WI38 (cell line): ENCODE measurements at regions not wholly inside any gene's neighbourhood (a gene's known extent, or its start where the extent isn't known, plus 50 kb on each side); places are given as distances from the start of the nearest gene placed in this dataset.

Source experiments
- H3K4me3 ChIP-seq: 2 replicates; pipeline ENCODE4 v1.5.1; 2011; ENCODE audit warnings: low read depth, mild to moderate bottlenecking, control low read depth, low read length
- TF ChIP-seq, protein P1 (sequence below): IDR thresholded peaks from 2 replicates; pipeline ENCODE4 v1.5.1; 2012; ENCODE audit warnings: low read depth, mild to moderate bottlenecking, control low read depth, low read length

DNA sequence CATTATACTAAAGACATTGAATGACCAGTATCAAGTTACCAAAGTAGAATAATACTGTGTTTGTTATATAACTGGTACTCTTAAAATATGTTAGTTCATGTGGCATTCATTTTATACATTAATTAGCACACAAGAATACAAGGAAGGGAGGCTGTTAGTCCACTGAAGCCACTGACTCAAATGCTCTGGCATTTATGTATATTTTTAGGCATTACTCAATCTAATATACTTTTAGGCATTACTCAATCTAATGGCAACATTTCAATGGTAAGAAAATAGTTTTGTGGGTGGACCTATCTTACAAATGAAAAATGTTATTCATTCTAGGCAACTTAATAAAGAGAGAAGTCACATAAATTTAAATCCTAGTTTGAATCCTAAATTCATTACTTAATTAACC is 874.4 kb upstream of the USP15 start:
- H3K4me3 ChIP-seq: no peak overlapping the region
- TF ChIP-seq, protein P1, sequence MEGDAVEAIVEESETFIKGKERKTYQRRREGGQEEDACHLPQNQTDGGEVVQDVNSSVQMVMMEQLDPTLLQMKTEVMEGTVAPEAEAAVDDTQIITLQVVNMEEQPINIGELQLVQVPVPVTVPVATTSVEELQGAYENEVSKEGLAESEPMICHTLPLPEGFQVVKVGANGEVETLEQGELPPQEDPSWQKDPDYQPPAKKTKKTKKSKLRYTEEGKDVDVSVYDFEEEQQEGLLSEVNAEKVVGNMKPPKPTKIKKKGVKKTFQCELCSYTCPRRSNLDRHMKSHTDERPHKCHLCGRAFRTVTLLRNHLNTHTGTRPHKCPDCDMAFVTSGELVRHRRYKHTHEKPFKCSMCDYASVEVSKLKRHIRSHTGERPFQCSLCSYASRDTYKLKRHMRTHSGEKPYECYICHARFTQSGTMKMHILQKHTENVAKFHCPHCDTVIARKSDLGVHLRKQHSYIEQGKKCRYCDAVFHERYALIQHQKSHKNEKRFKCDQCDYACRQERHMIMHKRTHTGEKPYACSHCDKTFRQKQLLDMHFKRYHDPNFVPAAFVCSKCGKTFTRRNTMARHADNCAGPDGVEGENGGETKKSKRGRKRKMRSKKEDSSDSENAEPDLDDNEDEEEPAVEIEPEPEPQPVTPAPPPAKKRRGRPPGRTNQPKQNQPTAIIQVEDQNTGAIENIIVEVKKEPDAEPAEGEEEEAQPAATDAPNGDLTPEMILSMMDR: no peak

DNA sequence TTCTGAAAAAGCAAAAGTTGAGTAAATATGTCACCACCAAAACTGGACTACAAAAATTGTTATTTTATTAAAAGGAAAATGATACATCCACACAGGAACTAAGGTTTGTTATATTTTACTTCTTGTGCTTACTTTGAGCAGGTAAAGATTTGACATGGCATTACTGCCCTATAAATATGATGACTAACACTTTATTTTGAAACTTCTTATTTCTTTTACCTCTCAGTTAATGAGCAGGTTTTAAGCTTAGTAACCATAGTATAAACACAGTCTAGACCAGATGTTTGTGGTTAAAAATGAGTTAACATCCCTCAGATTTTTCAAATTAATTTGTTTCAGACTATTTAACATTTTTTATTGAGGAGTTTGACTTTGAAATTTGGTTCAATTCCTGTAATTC is 862.5 kb upstream of the USP15 start:
- H3K4me3 ChIP-seq: no peak overlapping the region
- TF ChIP-seq, protein P1: no peak

DNA sequence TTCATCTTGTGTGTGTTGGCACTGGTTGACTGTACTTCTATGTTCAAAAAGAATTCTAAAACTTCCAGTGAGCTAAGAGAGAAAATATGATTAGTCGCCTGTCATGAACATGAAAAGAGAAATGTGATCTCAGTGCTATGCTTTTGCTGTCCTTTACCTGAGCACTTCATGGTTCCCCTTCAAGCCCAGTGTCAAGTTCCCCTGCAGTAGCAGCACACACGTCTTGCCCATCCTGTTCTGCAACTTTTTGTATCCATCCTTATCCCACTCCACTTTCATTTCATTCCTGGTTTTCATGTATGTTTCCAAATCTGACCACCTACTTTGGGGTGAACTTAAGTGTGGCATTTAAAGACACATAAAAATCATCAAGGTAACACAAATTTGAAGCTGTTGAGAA is 848.0 kb upstream of the USP15 start:
- TF ChIP-seq, protein P1: no peak

DNA sequence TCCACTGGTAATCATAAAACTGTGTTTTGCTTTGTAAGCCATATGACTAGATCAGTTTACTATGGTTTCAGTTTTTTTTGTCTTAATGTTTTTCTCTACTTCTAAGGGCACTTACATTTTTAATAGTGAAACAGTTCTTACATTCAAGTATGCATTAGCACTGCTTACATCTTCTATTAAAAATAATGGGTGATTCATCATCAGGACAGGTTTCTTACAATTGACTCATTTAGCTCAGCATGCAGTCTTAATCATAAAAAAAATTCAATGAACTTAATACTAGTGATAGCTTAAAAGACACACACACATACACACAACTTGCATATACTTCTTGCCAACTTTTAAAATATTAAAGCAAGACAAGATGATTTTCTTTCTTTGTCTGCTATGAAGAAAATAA is 845.7 kb upstream of the USP15 start:
- H3K4me3 ChIP-seq: no peak overlapping the region
- TF ChIP-seq, protein P1: no peak

More for the DNA sequence above, 848.0 kb upstream of the USP15 start:
- no peak overlapping the region for H3K4me3 ChIP-seq

DNA sequence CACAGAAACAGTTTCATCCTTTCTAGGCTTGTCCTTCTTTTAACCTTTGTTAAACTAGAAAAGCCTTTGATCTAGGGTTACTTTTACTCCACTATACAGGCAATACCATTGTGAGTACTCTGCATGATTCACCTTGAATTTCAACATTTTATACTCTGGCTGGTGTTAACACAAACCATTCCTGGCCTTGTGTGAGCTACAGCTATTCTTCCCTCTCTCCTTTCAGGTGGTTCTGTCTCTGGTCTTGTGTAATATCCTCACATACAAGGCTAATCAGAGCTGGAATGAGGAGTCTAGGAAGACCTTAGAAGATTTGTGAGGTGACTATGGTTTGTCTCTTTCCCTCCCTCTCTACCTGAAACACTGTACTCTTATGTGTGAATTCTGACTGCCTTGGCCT is 837.4 kb upstream of the USP15 start:
- TF ChIP-seq, protein P1: no peak
- no peak overlapping the region for H3K4me3 ChIP-seq

DNA sequence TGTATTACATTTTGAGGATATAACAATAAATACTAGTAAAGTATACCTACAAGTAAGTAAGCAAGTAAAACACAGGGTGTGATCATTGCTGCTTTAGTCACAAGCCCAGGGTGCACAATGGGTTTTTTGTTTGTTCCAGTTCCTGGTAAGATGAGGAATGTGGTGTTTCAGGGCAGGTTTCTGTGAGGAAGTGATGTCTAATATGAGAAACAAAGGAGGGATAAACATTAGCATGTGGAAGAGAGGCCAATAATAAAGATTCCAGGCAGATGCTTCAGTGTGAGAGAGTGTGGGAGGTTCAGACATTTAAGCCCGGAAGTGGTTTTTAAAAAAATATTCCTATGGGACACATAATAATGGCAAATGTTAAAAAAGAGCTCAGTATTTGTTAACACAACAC is 808.1 kb upstream of the USP15 start:
- TF ChIP-seq, protein P1: no peak
- H3K4me3 ChIP-seq: no peak overlapping the region

DNA sequence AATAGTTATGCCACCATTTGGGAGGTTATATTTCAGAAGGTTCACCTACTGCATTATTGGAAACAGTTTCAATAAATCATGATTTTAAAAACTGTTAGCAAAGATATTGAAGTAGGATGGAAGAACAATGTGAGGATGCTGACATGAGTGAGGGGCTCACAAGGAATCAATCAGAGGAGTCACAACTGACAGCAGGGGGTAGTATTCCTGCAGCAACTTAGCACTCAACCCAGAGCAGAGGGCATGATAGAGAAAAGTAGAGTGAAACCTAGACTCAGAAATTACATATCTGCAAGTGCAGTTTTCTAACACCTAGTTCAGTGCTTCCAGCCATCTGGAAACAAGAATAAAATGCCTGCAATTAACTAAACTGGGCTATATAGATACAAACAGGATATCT is 772.5 kb upstream of the USP15 start:
- TF ChIP-seq, protein P1: no peak
- H3K4me3 ChIP-seq: no peak overlapping the region
